A549 (cell line): ENCODE measurements at regions not wholly inside any gene's neighbourhood (a gene's known extent, or its start where the extent isn't known, plus 50 kb on each side); places are given as distances from the start of the nearest gene placed in this dataset.
A peak's percentile ranks its signal among the peaks of the same experiment; 100 is the strongest.

Experiments used
- ATAC-seq, 2 experiments: fragments of 200-7000 bp in 1 of 2; fragments of >200 bp in 1 of 2; cut with Nextera tagmentation in 1 of 2; cut with Tn5 transposase in 1 of 2; 3 replicates each; pipeline versions ENCODE4 v1.8.0 to v1.9.1; 2018 to 2020; ENCODE audit warnings: mild to moderate bottlenecking in 1 of 2, moderate library complexity in 1 of 2
- CTCF ChIA-PET: fragments of 300-600 bp; sonication (Branson Sonifier 250); formaldehyde crosslinking; extraction: SDS; loops from one replicate; lab custom pipeline; 2021; ENCODE audit warnings: antibody characterized with exemption, inconsistent platforms; lab: Yijun Ruan, JAX
- POLR2A ChIA-PET: fragments of 350-600 bp; formaldehyde crosslinking; extraction: SDS; loops from one replicate; lab custom pipeline; 2021; ENCODE audit warnings: antibody characterized with exemption, inconsistent platforms; lab: Yijun Ruan, JAX
- DNase-seq, 2 experiments: peaks; one replicate each; pipeline versions ENCODE4 v3.0.0 to v3.0.0-alpha.2; 2011 to 2016; ENCODE audit warnings: low read depth in 1 of 2, low spot score in 1 of 2
- FAIRE-seq: peaks from 2 replicates; lab custom pipeline; 2011; peaks lifted over from hg19 to GRCh38; lab: Jason Lieb, UNC
- H3K27ac ChIP-seq, 2 experiments: fragments of >200 bp; sonication (Bioruptor Twin); formaldehyde crosslinking; 3 replicates each; pipeline ENCODE4 v1.5.1; 2016 to 2017
- H3K4me1 ChIP-seq: fragments of >200 bp; sonication (Bioruptor Twin); formaldehyde crosslinking; 3 replicates; pipeline ENCODE4 v1.6.1; 2016
- H3K4me2 ChIP-seq: fragments of >200 bp; sonication (Bioruptor Twin); formaldehyde crosslinking; 3 replicates; pipeline ENCODE4 v1.6.1; 2016
- H3K4me3 ChIP-seq: fragments of >200 bp; sonication (Bioruptor Twin); formaldehyde crosslinking; 3 replicates; pipeline ENCODE4 v1.5.1; 2016
- H3K9me3 ChIP-seq: fragments of >200 bp; sonication (Bioruptor Twin); formaldehyde crosslinking; 3 replicates; pipeline ENCODE4 v1.6.1; 2016
- BHLHE40 ChIP-seq: IDR thresholded peaks from 2 replicates; pipeline ENCODE4 v1.6.1; 2012; ENCODE audit warnings: low read depth, low read length, inconsistent platforms
- CHD4 ChIP-seq: fragments of 200-600 bp; sonication (generic); IDR thresholded peaks from 2 replicates; pipeline ENCODE4 v1.6.1; 2016; ENCODE audit warnings: antibody characterized with exemption, mild to moderate bottlenecking, borderline replicate concordance
- EP300 ChIP-seq, 2 experiments: fragments of >200 bp; sonication (Bioruptor Twin); formaldehyde crosslinking; IDR thresholded peaks; 2 replicates in 1 of 2; 3 replicates in 1 of 2; pipeline ENCODE4 v1.6.1; 2016 to 2017
- FOXS1 ChIP-seq: fragments of 250-450 bp; sonication (Bioruptor Pico); IDR thresholded peaks from 2 replicates; pipeline ENCODE4 v1.5.0; 2020; ENCODE audit warnings: mild to moderate bottlenecking, moderate library complexity
- HEYL ChIP-seq: fragments of 250-450 bp; sonication (Bioruptor Pico); IDR thresholded peaks from 2 replicates; pipeline ENCODE4 v1.8.0; 2021; ENCODE audit warnings: mild to moderate bottlenecking, moderate library complexity
- HOXB5 ChIP-seq: fragments of 250-450 bp; sonication (Bioruptor Pico); IDR thresholded peaks from 2 replicates; pipeline ENCODE4 v1.5.0; 2020; ENCODE audit warnings: mild to moderate bottlenecking, moderate library complexity
- JUN ChIP-seq, 2 experiments: fragments of >200 bp; sonication (Bioruptor Twin); formaldehyde crosslinking; IDR thresholded peaks; 2 replicates in 1 of 2; 3 replicates in 1 of 2; pipeline ENCODE4 v1.6.1; 2016 to 2017
- KDM1A ChIP-seq: fragments of 200-600 bp; sonication (generic); IDR thresholded peaks from 2 replicates; pipeline ENCODE4 v1.6.1; 2016; ENCODE audit warnings: low read depth, mild to moderate bottlenecking
- MAFK ChIP-seq: fragments of 450-650 bp; IDR thresholded peaks from 2 replicates; pipeline ENCODE4 v1.6.1; 2014; ENCODE audit not compliant: partially characterized antibody
- PHF8 ChIP-seq: fragments of 200-600 bp; sonication (generic); IDR thresholded peaks from 2 replicates; pipeline ENCODE4 v1.6.1; 2016; ENCODE audit warnings: low read depth, mild to moderate bottlenecking, antibody characterized with exemption, moderate library complexity, borderline replicate concordance
- POLR2A ChIP-seq: IDR thresholded peaks from 2 replicates; pipeline ENCODE4 v1.6.1; 2012; ENCODE audit warnings: mild to moderate bottlenecking, low read length
- RAD21 ChIP-seq, 2 experiments: fragments of >200 bp in 1 of 2; sonication (Bioruptor Twin) in 1 of 2; formaldehyde crosslinking in 1 of 2; IDR thresholded peaks in 1 of 2; conservative IDR thresholded peaks in 1 of 2; 2 replicates in 1 of 2; 3 replicates in 1 of 2; pipeline ENCODE4 v1.6.1; 2012 to 2018; ENCODE audit warnings: inconsistent platforms in 1 of 2
- SREBF2 ChIP-seq: fragments of 450-650 bp; IDR thresholded peaks from 2 replicates; pipeline ENCODE4 v1.6.1; 2014; ENCODE audit warnings: mild to moderate bottlenecking, moderate library complexity
- TFCP2L1 ChIP-seq: fragments of 250-450 bp; sonication (Bioruptor Pico); IDR thresholded peaks from 2 replicates; pipeline ENCODE4 v1.5.0; 2021; ENCODE audit warnings: mild to moderate bottlenecking
- ZFP36 ChIP-seq: fragments of 450-650 bp; IDR thresholded peaks from 2 replicates; pipeline ENCODE4 v1.6.1; 2014; ENCODE audit warnings: borderline replicate concordance; ENCODE audit not compliant: partially characterized antibody
- WGBS: methylation state at CpG from one replicate; pipeline ENCODE4 v1.1.6; 2017; ENCODE audit errors: missing lambda C conversion rate; 5-methylcytosine and 5-hydroxymethylcytosine counted together
- TF ChIP-seq, protein P1 (sequence below): IDR thresholded peaks from 2 replicates; pipeline ENCODE4 v1.6.1; 2012
- TF ChIP-seq, protein P2 (sequence below): IDR thresholded peaks from 2 replicates; pipeline ENCODE4 v1.6.1; 2012; ENCODE audit warnings: low read depth, borderline replicate concordance
- TF ChIP-seq, protein P3 (sequence below): fragments of 250-450 bp; sonication (Bioruptor Pico); IDR thresholded peaks from 2 replicates; pipeline ENCODE4 v1.5.0; 2021; ENCODE audit warnings: mild to moderate bottlenecking, moderate library complexity, borderline replicate concordance
- TF ChIP-seq, protein P4 (sequence below): fragments of 450-650 bp; IDR thresholded peaks from 2 replicates; pipeline ENCODE4 v1.6.1; 2014; ENCODE audit warnings: antibody characterized with exemption
- TF ChIP-seq, protein P5 (sequence below): fragments of 150-350 bp; IDR thresholded peaks from 2 replicates; pipeline ENCODE4 v1.6.1; 2014; ENCODE audit warnings: low read depth, mild to moderate bottlenecking, low read length
- TF ChIP-seq, protein P6 (sequence below): fragments of >200 bp; sonication (Bioruptor Twin); formaldehyde crosslinking; IDR thresholded peaks from 3 replicates; pipeline ENCODE4 v1.5.1; 2016

DNA sequence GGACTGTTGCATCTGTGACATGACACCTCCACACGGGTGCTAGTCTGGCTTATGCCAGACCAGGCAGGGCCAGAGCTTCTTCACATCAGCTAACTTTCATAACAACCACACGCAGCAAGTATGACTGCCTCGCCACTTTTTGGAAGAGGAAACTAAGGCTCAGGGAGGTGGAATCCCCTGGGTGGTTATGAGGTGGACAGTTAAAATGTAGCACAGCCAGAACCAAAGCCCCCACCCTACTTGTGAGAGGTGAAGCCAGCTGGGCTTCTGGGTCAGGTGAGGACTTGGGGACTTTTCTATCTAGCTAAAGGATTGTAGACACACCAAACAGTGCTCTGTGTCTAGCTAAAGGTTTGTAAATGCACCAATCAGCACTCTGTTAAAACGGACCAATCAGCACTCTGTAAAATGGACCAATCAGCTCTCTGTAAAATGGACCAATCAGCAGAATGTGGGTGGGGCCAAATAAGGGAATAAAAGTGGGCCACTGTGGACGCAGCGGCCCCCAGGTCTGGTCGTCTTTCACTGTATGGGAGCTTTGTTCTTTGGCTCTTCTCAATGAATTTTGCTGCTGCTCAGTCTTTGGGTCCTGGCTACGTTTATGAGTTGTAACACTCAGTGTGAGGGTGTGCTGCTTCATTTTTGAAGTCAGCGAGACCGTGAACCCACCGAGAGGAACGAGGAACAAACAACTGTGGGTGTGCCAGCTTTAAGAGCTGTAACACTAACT lies 171.0 kb downstream of the PTPN20 start:
- DNase-seq (no peak), ATAC-seq (no peak), FAIRE-seq (no peak)
- no peak for TF ChIP-seq BHLHE40
- TF ChIP-seq MAFK = peak; percentile 54
- H3K4me2 ChIP-seq = no peak overlapping the region
- POLR2A ChIA-PET = no interaction called here
- no peaks in the 10 kb centered on the region for H3K4me1 ChIP-seq
- no peak overlapping the region for H3K27ac ChIP-seq
- no peak overlapping the region for H3K4me3 ChIP-seq
- no peaks in the 10 kb centered on the region for H3K9me3 ChIP-seq
- CTCF ChIA-PET = interaction anchor here (0.7 to 1.7 kb wide), 4 partner anchors 34 to 230 kb away, joined by 3 to 4 read pairs (median 3); no protein-coding TSS in a partner anchor
- 42% methylated on average over 12 of the region's 12 CpGs for WGBS

DNA sequence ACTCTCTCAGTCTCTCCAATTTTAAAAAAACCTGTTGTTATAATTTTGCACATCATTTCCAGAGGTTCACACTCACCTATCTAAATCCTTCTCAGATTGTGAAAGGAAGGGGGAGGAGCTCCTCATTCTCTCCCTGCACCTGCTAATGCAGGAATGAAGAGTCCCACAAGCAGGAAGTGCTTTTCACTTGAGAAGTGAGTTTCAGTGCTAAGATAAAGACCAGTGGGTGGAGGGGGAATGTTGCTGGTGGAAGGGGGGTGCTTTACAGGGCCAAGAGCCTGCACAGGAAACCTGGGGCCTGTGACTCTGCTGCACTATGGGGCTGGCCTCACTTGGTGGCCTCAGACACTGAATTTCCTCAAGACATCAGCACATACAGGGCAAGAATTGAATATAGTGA lies 176.4 kb downstream of the PTPN20 start:
- DNase-seq (no peak), FAIRE-seq (no peak), ATAC-seq (no peak)
- ChIA-PET CTCF (interaction anchor here (0.6 to 2.1 kb wide), 4 partner anchors 16 to 63 kb away, joined by 3 to 4 read pairs (median 4); no protein-coding TSS in a partner anchor), POLR2A (no interaction called here)
- H3K9me3 ChIP-seq = no peaks in the 10 kb centered on the region
- TF ChIP-seq JUN (IDR thresholded peaks at IDR 0.05) (no peak), KDM1A (no peak), RAD21 (conservative IDR thresholded peaks at IDR 0.05 in 1 of 2, IDR thresholded peaks at IDR 0.05 in 1 of 2) (no peak), BHLHE40 (no peak), SREBF2 (no peak), CHD4 (no peak), TFCP2L1 (CRISPR knock-in tag) (no peak), POLR2A (no peak), FOXS1 (CRISPR knock-in tag) (no peak), PHF8 (no peak), EP300 (IDR thresholded peaks at IDR 0.05) (no peak), ZFP36 (no peak), HOXB5 (CRISPR knock-in tag) (no peak), HEYL (CRISPR knock-in tag) (no peak)
- TF ChIP-seq, protein P1, sequence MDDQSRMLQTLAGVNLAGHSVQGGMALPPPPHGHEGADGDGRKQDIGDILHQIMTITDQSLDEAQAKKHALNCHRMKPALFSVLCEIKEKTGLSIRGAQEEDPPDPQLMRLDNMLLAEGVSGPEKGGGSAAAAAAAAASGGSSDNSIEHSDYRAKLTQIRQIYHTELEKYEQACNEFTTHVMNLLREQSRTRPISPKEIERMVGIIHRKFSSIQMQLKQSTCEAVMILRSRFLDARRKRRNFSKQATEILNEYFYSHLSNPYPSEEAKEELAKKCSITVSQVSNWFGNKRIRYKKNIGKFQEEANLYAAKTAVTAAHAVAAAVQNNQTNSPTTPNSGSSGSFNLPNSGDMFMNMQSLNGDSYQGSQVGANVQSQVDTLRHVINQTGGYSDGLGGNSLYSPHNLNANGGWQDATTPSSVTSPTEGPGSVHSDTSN = no peak
- TF ChIP-seq, protein P2, sequence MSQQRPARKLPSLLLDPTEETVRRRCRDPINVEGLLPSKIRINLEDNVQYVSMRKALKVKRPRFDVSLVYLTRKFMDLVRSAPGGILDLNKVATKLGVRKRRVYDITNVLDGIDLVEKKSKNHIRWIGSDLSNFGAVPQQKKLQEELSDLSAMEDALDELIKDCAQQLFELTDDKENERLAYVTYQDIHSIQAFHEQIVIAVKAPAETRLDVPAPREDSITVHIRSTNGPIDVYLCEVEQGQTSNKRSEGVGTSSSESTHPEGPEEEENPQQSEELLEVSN = no peak
- TF ChIP-seq, protein P3, sequence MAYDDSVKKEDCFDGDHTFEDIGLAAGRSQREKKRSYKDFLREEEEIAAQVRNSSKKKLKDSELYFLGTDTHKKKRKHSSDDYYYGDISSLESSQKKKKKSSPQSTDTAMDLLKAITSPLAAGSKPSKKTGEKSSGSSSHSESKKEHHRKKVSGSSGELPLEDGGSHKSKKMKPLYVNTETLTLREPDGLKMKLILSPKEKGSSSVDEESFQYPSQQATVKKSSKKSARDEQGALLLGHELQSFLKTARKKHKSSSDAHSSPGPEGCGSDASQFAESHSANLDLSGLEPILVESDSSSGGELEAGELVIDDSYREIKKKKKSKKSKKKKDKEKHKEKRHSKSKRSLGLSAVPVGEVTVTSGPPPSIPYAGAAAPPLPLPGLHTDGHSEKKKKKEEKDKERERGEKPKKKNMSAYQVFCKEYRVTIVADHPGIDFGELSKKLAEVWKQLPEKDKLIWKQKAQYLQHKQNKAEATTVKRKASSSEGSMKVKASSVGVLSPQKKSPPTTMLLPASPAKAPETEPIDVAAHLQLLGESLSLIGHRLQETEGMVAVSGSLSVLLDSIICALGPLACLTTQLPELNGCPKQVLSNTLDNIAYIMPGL (CRISPR knock-in tag) = no peak
- TF ChIP-seq, protein P4, sequence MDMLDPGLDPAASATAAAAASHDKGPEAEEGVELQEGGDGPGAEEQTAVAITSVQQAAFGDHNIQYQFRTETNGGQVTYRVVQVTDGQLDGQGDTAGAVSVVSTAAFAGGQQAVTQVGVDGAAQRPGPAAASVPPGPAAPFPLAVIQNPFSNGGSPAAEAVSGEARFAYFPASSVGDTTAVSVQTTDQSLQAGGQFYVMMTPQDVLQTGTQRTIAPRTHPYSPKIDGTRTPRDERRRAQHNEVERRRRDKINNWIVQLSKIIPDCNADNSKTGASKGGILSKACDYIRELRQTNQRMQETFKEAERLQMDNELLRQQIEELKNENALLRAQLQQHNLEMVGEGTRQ = no peak
- TF ChIP-seq, protein P5, sequence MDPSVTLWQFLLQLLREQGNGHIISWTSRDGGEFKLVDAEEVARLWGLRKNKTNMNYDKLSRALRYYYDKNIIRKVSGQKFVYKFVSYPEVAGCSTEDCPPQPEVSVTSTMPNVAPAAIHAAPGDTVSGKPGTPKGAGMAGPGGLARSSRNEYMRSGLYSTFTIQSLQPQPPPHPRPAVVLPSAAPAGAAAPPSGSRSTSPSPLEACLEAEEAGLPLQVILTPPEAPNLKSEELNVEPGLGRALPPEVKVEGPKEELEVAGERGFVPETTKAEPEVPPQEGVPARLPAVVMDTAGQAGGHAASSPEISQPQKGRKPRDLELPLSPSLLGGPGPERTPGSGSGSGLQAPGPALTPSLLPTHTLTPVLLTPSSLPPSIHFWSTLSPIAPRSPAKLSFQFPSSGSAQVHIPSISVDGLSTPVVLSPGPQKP = no peak
- TF ChIP-seq, protein P6, sequence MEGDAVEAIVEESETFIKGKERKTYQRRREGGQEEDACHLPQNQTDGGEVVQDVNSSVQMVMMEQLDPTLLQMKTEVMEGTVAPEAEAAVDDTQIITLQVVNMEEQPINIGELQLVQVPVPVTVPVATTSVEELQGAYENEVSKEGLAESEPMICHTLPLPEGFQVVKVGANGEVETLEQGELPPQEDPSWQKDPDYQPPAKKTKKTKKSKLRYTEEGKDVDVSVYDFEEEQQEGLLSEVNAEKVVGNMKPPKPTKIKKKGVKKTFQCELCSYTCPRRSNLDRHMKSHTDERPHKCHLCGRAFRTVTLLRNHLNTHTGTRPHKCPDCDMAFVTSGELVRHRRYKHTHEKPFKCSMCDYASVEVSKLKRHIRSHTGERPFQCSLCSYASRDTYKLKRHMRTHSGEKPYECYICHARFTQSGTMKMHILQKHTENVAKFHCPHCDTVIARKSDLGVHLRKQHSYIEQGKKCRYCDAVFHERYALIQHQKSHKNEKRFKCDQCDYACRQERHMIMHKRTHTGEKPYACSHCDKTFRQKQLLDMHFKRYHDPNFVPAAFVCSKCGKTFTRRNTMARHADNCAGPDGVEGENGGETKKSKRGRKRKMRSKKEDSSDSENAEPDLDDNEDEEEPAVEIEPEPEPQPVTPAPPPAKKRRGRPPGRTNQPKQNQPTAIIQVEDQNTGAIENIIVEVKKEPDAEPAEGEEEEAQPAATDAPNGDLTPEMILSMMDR = no peak
- H3K27ac ChIP-seq = no peak overlapping the region
- no peak overlapping the region for H3K4me2 ChIP-seq
- H3K4me1 ChIP-seq = no peaks in the 10 kb centered on the region
- no peak overlapping the region for H3K4me3 ChIP-seq
